Endometrial microvascular endothelial cells (primary cell): ENCODE measurements at regions not wholly inside any gene's neighbourhood (a gene's known extent, or its start where the extent isn't known, plus 50 kb on each side); places are given as distances from the start of the nearest gene placed in this dataset.
"Not testable (repeated sequence)": the region's sequence is repeated elsewhere in the genome, so short reads cannot be mapped to it uniquely, and the experiment has no call there.

Experiments
- in situ Hi-C: cut with HindIII; loops from 2 replicates; pipeline ENCODE4 v1.10.0; 2017; ENCODE audit warnings: low sequenced_read_pairs, low pct_unique_long_range_greater_than_20kb; ENCODE audit errors: inconsistent ontology term

- in situ Hi-C loops: no loop called here
Observed at GRCh38 chr1:30538993-30539867, 184.2 kb downstream of the MATN1 start.

GRCh38 chr1:30538226-30538992, 185.0 kb downstream of the MATN1 start:
- in situ Hi-C loops: no loop called here

GRCh38 chr1:30537279-30537678, 186.1 kb downstream of the MATN1 start:
- in situ Hi-C loops: no loop called here

GRCh38 chr1:30536530-30536929, 186.9 kb downstream of the MATN1 start:
- in situ Hi-C loops: no loop called here

GRCh38 chr1:30535595-30536325, 187.6 kb downstream of the MATN1 start:
- in situ Hi-C loops: no loop called here

GRCh38 chr1:30534551-30534940, 188.8 kb downstream of the MATN1 start:
- in situ Hi-C loops: no loop called here

- in situ Hi-C loops: no loop called here
Observed at GRCh38 chr1:30533796-30534550, 189.4 kb downstream of the MATN1 start.

GRCh38 chr1:30533141-30533540, 190.2 kb downstream of the MATN1 start:
- in situ Hi-C loops: no loop called here

GRCh38 chr1:30532621-30533020, 190.8 kb downstream of the MATN1 start:
- in situ Hi-C loops: no loop called here

GRCh38 chr1:30527511-30528140, 195.8 kb downstream of the MATN1 start:
- in situ Hi-C loops: no loop called here

- in situ Hi-C loops: no loop called here
Observed at GRCh38 chr1:30526652-30527345, 196.6 kb downstream of the MATN1 start.

GRCh38 chr1:30525971-30526651, 197.3 kb downstream of the MATN1 start:
- in situ Hi-C loops: no loop called here

- in situ Hi-C loops: no loop called here
Observed at GRCh38 chr1:30525631-30525970, 197.8 kb downstream of the MATN1 start.

- in situ Hi-C loops: no loop called here
Observed at GRCh38 chr1:30524840-30525617, 198.4 kb downstream of the MATN1 start.

- in situ Hi-C loops: not testable (repeated sequence)
Observed at GRCh38 chr1:30524025-30524555, 199.3 kb downstream of the MATN1 start.
